ENCODE measurements at regions not wholly inside any gene's neighbourhood (a gene's known extent, or its start where the extent isn't known, plus 50 kb on each side); places are given as distances from the start of the nearest gene placed in this dataset.

DNA sequence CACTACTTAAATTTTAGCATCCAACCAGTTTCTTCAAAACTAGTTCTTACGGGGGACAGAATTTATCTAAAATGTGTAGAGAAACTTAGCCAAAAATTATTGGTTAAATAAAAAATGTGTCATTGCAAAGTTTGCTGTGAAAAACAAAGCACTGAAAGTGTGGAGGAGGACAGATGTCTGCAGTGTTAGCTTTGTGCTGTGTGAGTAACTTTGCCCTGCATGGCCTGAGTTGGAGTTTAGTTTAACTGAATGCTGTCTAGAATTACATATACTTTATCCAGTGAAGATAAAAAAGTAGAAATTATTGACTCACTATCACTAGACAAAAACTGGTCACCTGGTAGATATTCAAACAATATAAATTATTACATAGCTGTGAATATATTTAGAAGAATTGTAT lies 1225.2 kb upstream of the CELF4 start:
- no peaks in the 10 kb centered on the region for H3K27me3 ChIP-seq (ENCODE audit: insufficient read depth)
- 0 out of 2 replicates have a peak overlapping the region, but pooled peaks have one; percentile 5 for H3K27ac Mint-ChIP-seq
- no peaks in the 10 kb centered on the region for H3K36me3 Mint-ChIP-seq (ENCODE audit: low read depth)
- no peaks in the 10 kb centered on the region for H3K27me3 Mint-ChIP-seq (ENCODE audit: insufficient read depth, low read depth, poor library complexity)
- no peaks in the 10 kb centered on the region for H3K79me2 ChIP-seq (replicated peaks; ENCODE audit: insufficient read depth)
- TF ChIP-seq POLR2AphosphoS5 (IDR thresholded peaks at IDR 0.05; ENCODE audit: low read depth): no peak
- TF ChIP-seq, protein P1, sequence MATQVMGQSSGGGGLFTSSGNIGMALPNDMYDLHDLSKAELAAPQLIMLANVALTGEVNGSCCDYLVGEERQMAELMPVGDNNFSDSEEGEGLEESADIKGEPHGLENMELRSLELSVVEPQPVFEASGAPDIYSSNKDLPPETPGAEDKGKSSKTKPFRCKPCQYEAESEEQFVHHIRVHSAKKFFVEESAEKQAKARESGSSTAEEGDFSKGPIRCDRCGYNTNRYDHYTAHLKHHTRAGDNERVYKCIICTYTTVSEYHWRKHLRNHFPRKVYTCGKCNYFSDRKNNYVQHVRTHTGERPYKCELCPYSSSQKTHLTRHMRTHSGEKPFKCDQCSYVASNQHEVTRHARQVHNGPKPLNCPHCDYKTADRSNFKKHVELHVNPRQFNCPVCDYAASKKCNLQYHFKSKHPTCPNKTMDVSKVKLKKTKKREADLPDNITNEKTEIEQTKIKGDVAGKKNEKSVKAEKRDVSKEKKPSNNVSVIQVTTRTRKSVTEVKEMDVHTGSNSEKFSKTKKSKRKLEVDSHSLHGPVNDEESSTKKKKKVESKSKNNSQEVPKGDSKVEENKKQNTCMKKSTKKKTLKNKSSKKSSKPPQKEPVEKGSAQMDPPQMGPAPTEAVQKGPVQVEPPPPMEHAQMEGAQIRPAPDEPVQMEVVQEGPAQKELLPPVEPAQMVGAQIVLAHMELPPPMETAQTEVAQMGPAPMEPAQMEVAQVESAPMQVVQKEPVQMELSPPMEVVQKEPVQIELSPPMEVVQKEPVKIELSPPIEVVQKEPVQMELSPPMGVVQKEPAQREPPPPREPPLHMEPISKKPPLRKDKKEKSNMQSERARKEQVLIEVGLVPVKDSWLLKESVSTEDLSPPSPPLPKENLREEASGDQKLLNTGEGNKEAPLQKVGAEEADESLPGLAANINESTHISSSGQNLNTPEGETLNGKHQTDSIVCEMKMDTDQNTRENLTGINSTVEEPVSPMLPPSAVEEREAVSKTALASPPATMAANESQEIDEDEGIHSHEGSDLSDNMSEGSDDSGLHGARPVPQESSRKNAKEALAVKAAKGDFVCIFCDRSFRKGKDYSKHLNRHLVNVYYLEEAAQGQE (IDR thresholded peaks at IDR 0.05; ENCODE audit: unreplicated experiment): no peak
- no peak for TF ChIP-seq ZNF114 (CRISPR knock-in tag; IDR thresholded peaks at IDR 0.05)
- TF ChIP-seq, protein P2, sequence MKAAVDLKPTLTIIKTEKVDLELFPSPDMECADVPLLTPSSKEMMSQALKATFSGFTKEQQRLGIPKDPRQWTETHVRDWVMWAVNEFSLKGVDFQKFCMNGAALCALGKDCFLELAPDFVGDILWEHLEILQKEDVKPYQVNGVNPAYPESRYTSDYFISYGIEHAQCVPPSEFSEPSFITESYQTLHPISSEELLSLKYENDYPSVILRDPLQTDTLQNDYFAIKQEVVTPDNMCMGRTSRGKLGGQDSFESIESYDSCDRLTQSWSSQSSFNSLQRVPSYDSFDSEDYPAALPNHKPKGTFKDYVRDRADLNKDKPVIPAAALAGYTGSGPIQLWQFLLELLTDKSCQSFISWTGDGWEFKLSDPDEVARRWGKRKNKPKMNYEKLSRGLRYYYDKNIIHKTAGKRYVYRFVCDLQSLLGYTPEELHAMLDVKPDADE (IDR thresholded peaks at IDR 0.05): no peak
- TF ChIP-seq JUNB (IDR thresholded peaks at IDR 0.05; ENCODE audit: unreplicated experiment): no peak
- no peak for TF ChIP-seq NANOG (IDR thresholded peaks at IDR 0.05; ENCODE audit: borderline replicate concordance)
- no peak for TF ChIP-seq EZH2phosphoT487 (IDR thresholded peaks at IDR 0.05; ENCODE audit: unreplicated experiment)
- TF ChIP-seq, protein P3, sequence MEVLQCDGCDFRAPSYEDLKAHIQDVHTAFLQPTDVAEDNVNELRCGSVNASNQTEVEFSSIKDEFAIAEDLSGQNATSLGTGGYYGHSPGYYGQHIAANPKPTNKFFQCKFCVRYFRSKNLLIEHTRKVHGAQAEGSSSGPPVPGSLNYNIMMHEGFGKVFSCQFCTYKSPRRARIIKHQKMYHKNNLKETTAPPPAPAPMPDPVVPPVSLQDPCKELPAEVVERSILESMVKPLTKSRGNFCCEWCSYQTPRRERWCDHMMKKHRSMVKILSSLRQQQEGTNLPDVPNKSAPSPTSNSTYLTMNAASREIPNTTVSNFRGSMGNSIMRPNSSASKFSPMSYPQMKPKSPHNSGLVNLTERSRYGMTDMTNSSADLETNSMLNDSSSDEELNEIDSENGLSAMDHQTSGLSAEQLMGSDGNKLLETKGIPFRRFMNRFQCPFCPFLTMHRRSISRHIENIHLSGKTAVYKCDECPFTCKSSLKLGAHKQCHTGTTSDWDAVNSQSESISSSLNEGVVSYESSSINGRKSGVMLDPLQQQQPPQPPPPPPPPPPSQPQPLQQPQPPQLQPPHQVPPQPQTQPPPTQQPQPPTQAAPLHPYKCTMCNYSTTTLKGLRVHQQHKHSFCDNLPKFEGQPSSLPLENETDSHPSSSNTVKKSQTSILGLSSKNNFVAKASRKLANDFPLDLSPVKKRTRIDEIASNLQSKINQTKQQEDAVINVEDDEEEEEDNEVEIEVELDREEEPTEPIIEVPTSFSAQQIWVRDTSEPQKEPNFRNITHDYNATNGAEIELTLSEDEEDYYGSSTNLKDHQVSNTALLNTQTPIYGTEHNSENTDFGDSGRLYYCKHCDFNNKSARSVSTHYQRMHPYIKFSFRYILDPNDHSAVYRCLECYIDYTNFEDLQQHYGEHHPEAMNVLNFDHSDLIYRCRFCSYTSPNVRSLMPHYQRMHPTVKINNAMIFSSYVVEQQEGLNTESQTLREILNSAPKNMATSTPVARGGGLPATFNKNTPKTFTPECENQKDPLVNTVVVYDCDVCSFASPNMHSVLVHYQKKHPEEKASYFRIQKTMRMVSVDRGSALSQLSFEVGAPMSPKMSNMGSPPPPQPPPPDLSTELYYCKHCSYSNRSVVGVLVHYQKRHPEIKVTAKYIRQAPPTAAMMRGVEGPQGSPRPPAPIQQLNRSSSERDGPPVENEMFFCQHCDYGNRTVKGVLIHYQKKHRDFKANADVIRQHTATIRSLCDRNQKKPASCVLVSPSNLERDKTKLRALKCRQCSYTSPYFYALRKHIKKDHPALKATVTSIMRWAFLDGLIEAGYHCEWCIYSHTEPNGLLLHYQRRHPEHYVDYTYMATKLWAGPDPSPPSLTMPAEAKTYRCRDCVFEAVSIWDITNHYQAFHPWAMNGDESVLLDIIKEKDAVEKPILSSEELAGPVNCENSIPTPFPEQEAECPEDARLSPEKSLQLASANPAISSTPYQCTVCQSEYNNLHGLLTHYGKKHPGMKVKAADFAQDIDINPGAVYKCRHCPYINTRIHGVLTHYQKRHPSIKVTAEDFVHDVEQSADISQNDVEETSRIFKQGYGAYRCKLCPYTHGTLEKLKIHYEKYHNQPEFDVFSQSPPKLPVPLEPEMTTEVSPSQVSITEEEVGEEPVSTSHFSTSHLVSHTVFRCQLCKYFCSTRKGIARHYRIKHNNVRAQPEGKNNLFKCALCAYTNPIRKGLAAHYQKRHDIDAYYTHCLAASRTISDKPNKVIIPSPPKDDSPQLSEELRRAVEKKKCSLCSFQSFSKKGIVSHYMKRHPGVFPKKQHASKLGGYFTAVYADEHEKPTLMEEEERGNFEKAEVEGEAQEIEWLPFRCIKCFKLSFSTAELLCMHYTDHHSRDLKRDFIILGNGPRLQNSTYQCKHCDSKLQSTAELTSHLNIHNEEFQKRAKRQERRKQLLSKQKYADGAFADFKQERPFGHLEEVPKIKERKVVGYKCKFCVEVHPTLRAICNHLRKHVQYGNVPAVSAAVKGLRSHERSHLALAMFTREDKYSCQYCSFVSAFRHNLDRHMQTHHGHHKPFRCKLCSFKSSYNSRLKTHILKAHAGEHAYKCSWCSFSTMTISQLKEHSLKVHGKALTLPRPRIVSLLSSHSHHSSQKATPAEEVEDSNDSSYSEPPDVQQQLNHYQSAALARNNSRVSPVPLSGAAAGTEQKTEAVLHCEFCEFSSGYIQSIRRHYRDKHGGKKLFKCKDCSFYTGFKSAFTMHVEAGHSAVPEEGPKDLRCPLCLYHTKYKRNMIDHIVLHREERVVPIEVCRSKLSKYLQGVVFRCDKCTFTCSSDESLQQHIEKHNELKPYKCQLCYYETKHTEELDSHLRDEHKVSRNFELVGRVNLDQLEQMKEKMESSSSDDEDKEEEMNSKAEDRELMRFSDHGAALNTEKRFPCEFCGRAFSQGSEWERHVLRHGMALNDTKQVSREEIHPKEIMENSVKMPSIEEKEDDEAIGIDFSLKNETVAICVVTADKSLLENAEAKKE (CRISPR knock-in tag; IDR thresholded peaks at IDR 0.05): no peak
- TF ChIP-seq CREB1 (CRISPR knock-in tag; IDR thresholded peaks at IDR 0.05; ENCODE audit: low read depth): no peak
- TF ChIP-seq STAT1 (IDR thresholded peaks at IDR 0.05; ENCODE audit: unreplicated experiment): no peak
- no peak for TF ChIP-seq ZNF331 (CRISPR knock-in tag; IDR thresholded peaks at IDR 0.05; ENCODE audit: low read depth)
- no peak overlapping the region for H3K4me3 ChIP-seq
- no peak overlapping the region for H3K27ac ChIP-seq (ENCODE audit: low read depth)
- H2AFZ ChIP-seq: no peak overlapping the region
- H3K36me3 ChIP-seq (ENCODE audit: insufficient read depth): no peaks in the 10 kb centered on the region
- no peaks in the 10 kb centered on the region for H3K9me3 Mint-ChIP-seq
- H3K9me2 ChIP-seq (ENCODE audit: insufficient read depth): no peaks in the 10 kb centered on the region
- no peak for DNase-seq (ENCODE audit: low spot score)
- no peak overlapping the region for H3K4me2 ChIP-seq
- ATAC-seq: no peak
- H4K20me1 ChIP-seq (replicated peaks; ENCODE audit: insufficient read depth): no peaks in the 10 kb centered on the region
- no peaks in the 10 kb centered on the region for H3F3A ChIP-seq (replicated peaks; ENCODE audit: low read depth)
- H3K4me1 Mint-ChIP-seq: no peaks in the 10 kb centered on the region
- no peaks in the 10 kb centered on the region for H3K4me1 ChIP-seq (ENCODE audit: insufficient read depth)
- no peak overlapping the region for H3K4me3 Mint-ChIP-seq

Data from GM23338 (cell line).